Prostate gland (tissue), 2 donors: ENCODE measurements at regions not wholly inside any gene's neighbourhood (a gene's known extent, or its start where the extent isn't known, plus 50 kb on each side); places are given as distances from the start of the nearest gene placed in this dataset.

Experiments used
- CTCF ChIP-seq, 4 experiments: fragments of 200-600 bp in 2 of 4; fragments of 450-650 bp in 2 of 4; sonication (generic) in 2 of 4; IDR thresholded peaks; 1 replicate in 3 of 4; 2 replicates in 1 of 4; pipeline ENCODE4 v1.5.1; 2016 to 2019; ENCODE audit warnings: antibody characterized with exemption in 4 of 4, mild to moderate bottlenecking in 2 of 4, moderate library complexity in 2 of 4
- POLR2A ChIP-seq: fragments of 450-650 bp; IDR thresholded peaks from one replicate; pipeline ENCODE4 v1.6.1; 2016; ENCODE audit warnings: antibody characterized with exemption, mild to moderate bottlenecking
- POLR2AphosphoS5 ChIP-seq: sonication (generic); formaldehyde crosslinking; IDR thresholded peaks from one replicate; pipeline ENCODE4 v1.6.1; 2017; ENCODE audit warnings: antibody characterized with exemption

- TF ChIP-seq CTCF (IDR thresholded peaks at IDR 0.05): no peak
- TF ChIP-seq POLR2A: no peak
- TF ChIP-seq POLR2AphosphoS5: no peak
Measured at GRCh38 chr1:199298825-199299224, 660.0 kb downstream of the PTPRC start.
